ENCODE measurements at regions not wholly inside any gene's neighbourhood (a gene's known extent, or its start where the extent isn't known, plus 50 kb on each side); places are given as distances from the start of the nearest gene placed in this dataset.

DNA sequence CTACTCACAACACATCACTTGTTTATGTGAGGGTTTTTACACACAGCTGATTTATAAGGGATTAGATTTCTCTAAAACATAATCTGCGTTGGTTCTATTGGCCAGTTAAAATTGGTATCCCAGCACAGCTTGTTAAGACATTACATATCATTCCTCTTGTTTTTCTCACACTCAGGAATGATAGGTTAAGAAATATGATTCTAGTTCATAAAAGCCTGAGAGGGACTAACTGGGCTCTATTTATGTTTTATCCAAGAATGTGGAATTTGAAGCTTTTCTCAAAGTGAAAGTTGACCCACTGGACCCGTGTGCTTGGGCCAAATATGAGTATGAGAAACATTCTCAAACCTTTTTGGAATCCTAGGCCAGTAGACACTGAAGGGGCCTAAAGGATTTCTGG, 117.3 kb downstream of the TMEM170B start:
- TF ChIP-seq NRF1 (conservative IDR thresholded peaks at IDR 0.05 in 1 of 2, IDR thresholded peaks at IDR 0.05 in 1 of 2) (no peak), ZNF175 (CRISPR knock-in tag; IDR thresholded peaks at IDR 0.05; ENCODE audit: low read depth) (no peak), RBBP5 (IDR thresholded peaks at IDR 0.05; ENCODE audit: borderline replicate concordance, insufficient read depth, low read length, poor library complexity, severe bottlenecking) (no peak), POU5F1 (IDR thresholded peaks at IDR 0.05; ENCODE audit: borderline replicate concordance, low read depth, low read length, partially characterized antibody) (no peak), MYBL2 (IDR thresholded peaks at IDR 0.05; ENCODE audit: low read depth) (no peak), MYBL2 (CRISPR knock-in tag; IDR thresholded peaks at IDR 0.05; ENCODE audit: borderline replicate concordance) (no peak), RBM34 (IDR thresholded peaks at IDR 0.05; ENCODE audit: borderline replicate concordance, insufficient read depth, low read length) (no peak), TCF7 (IDR thresholded peaks at IDR 0.05; ENCODE audit: borderline replicate concordance) (no peak), ZBTB7A (IDR thresholded peaks at IDR 0.05; ENCODE audit: borderline replicate concordance, control insufficient read depth, low read depth, low read length) (no peak), POLR2A (conservative IDR thresholded peaks at IDR 0.05) (no peak), CEBPB (tag; IDR thresholded peaks at IDR 0.05) (no peak), ATF1 (CRISPR knock-in tag; IDR thresholded peaks at IDR 0.05) (no peak), ATF1 (tag; IDR thresholded peaks at IDR 0.05) (no peak)
- TF ChIP-seq, protein P1, sequence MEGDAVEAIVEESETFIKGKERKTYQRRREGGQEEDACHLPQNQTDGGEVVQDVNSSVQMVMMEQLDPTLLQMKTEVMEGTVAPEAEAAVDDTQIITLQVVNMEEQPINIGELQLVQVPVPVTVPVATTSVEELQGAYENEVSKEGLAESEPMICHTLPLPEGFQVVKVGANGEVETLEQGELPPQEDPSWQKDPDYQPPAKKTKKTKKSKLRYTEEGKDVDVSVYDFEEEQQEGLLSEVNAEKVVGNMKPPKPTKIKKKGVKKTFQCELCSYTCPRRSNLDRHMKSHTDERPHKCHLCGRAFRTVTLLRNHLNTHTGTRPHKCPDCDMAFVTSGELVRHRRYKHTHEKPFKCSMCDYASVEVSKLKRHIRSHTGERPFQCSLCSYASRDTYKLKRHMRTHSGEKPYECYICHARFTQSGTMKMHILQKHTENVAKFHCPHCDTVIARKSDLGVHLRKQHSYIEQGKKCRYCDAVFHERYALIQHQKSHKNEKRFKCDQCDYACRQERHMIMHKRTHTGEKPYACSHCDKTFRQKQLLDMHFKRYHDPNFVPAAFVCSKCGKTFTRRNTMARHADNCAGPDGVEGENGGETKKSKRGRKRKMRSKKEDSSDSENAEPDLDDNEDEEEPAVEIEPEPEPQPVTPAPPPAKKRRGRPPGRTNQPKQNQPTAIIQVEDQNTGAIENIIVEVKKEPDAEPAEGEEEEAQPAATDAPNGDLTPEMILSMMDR (IDR thresholded peaks at IDR 0.05 in 2 of 3, conservative IDR thresholded peaks at IDR 0.05 in 1 of 3; ENCODE audit: insufficient read depth in 2 of 3, low read depth in 1 of 3, low read length in 3 of 3): no peak

Data from K562 (cell line).